K562 (cell line): ENCODE measurements at regions not wholly inside any gene's neighbourhood (a gene's known extent, or its start where the extent isn't known, plus 50 kb on each side); places are given as distances from the start of the nearest gene placed in this dataset.

Source experiments
- ATAC-seq: fragments of 200-7000 bp; cut with Tn5 transposase; 3 replicates; pipeline ENCODE4 v1.9.1; 2020; ENCODE audit warnings: moderate library complexity
- BruUV-seq: library from RNA; stranded (reverse); fragments of 400-500 nt; replicated peaks from 2 replicates; lab custom pipeline; 2021; lab: Mats Ljungman, UMichigan
- CTCF ChIA-PET: fragments of 300-600 bp; formaldehyde crosslinking; extraction: SDS; loops from one replicate; lab custom pipeline; 2021; ENCODE audit warnings: low intra/inter-chr PET ratio; lab: Yijun Ruan, JAX
- POLR2A ChIA-PET: fragments of 300-600, 350-650 bp; sonication (Branson Sonifier 250); formaldehyde crosslinking; extraction: SDS; loops from one replicate; lab custom pipeline; 2021; ENCODE audit warnings: antibody characterized with exemption, inconsistent platforms; lab: Yijun Ruan, JAX
- DNase-seq, 4 experiments: peaks; one replicate each; pipeline versions ENCODE4 v3.0.0 to v3.0.0-alpha.2; 2011 to 2018; ENCODE audit warnings: low spot score in 3 of 4, mixed read lengths in 3 of 4; ENCODE audit errors: extremely low read depth in 1 of 4
- FAIRE-seq: peaks from 2 replicates; lab custom pipeline; 2011; peaks lifted over from hg19 to GRCh38; lab: Jason Lieb, UNC
- H2AFZ ChIP-seq: 2 replicates; pipeline ENCODE4 v1.6.0; 2011; ENCODE audit warnings: low read depth, low read length, control low read depth, inconsistent platforms
- H3K27ac ChIP-seq: fragments of 200-600 bp; 3 replicates; pipeline ENCODE4 v1.8.0; 2011; ENCODE audit warnings: low read depth, mild to moderate bottlenecking, control low read depth, inconsistent platforms, low read length, moderate library complexity, mixed read lengths; ENCODE audit errors: extremely low read depth
- H3K27me3 ChIP-seq, 2 experiments: fragments of 300-600 bp in 1 of 2; 2 replicates in 1 of 2; 3 replicates in 1 of 2; pipeline versions ENCODE4 v1.6.0 to v1.8.0; 2011; ENCODE audit warnings: inconsistent platforms in 2 of 2, low read length in 2 of 2, mild to moderate bottlenecking in 1 of 2, mixed read lengths in 1 of 2, moderate library complexity in 1 of 2; ENCODE audit not compliant: control insufficient read depth in 2 of 2, insufficient read depth in 2 of 2
- H3K36me3 ChIP-seq: fragments of 300-600 bp; 3 replicates; pipeline ENCODE4 v1.8.0; 2011; ENCODE audit warnings: mild to moderate bottlenecking, low read length, inconsistent platforms; ENCODE audit not compliant: control insufficient read depth, insufficient read depth
- H3K4me1 ChIP-seq, 2 experiments: fragments of 200-600 bp in 1 of 2; replicated peaks in 1 of 2; 2 replicates in 1 of 2; 3 replicates in 1 of 2; pipeline versions ENCODE4 v1.5.1 to v1.8.0; 2011; ENCODE audit warnings: inconsistent platforms in 2 of 2, low read length in 2 of 2, mild to moderate bottlenecking in 1 of 2, mixed read lengths in 1 of 2, moderate library complexity in 1 of 2; ENCODE audit not compliant: control insufficient read depth in 2 of 2, insufficient read depth in 2 of 2
- H3K4me2 ChIP-seq: 2 replicates; pipeline ENCODE4 v1.6.1; 2011; ENCODE audit warnings: low read length, control low read depth, inconsistent platforms, mixed read lengths; ENCODE audit not compliant: insufficient read depth
- H3K4me3 ChIP-seq: fragments of 200-600 bp; sonication (generic), shearing (Covaris generic); 2 replicates; pipeline ENCODE4 v1.5.1; 2016; ENCODE audit warnings: control low read depth, inconsistent platforms
- H3K79me2 ChIP-seq: fragments of 200-600 bp; 3 replicates; pipeline ENCODE4 v1.8.0; 2011; ENCODE audit warnings: low read length, inconsistent platforms; ENCODE audit not compliant: control insufficient read depth, insufficient read depth
- H3K9ac ChIP-seq, 2 experiments: 2 replicates each; pipeline versions ENCODE4 v1.6.0 to v1.6.1; 2011; ENCODE audit warnings: low read depth in 2 of 2, low read length in 2 of 2, control low read depth in 1 of 2, inconsistent platforms in 1 of 2, mild to moderate bottlenecking in 1 of 2, mixed read lengths in 1 of 2; ENCODE audit not compliant: insufficient read depth in 1 of 2
- H3K9me1 ChIP-seq: one replicate; pipeline ENCODE4 v1.6.0; 2011; ENCODE audit warnings: inconsistent platforms, mild to moderate bottlenecking, low read length, moderate library complexity; ENCODE audit not compliant: control insufficient read depth, insufficient read depth
- H3K9me3 ChIP-seq: replicated peaks from 2 replicates; pipeline ENCODE4 v1.5.1; 2011; ENCODE audit warnings: low read depth, low read length, inconsistent platforms; ENCODE audit not compliant: control insufficient read depth, insufficient read depth
- H4K20me1 ChIP-seq: replicated peaks from 2 replicates; pipeline ENCODE4 v1.6.1; 2011; ENCODE audit warnings: low read length, inconsistent platforms, mixed read lengths; ENCODE audit not compliant: control insufficient read depth, insufficient read depth
- AFF4 ChIP-seq: sonication (generic); formaldehyde crosslinking; IDR thresholded peaks from 2 replicates; pipeline ENCODE4 v1.8.0; 2023; ENCODE audit warnings: mild to moderate bottlenecking, missing genetic modification reagents
- BMI1 ChIP-seq: fragments of 150-350 bp; IDR thresholded peaks from 2 replicates; pipeline ENCODE4 v1.6.1; 2014; ENCODE audit warnings: low read length
- BRF2 ChIP-seq: IDR thresholded peaks from 3 replicates; pipeline ENCODE4 v1.6.1; 2011; ENCODE audit warnings: borderline replicate concordance, mild to moderate bottlenecking; ENCODE audit not compliant: insufficient read length, insufficient read depth
- LARP7 ChIP-seq: fragments of 450-650 bp; IDR thresholded peaks from 2 replicates; pipeline ENCODE4 v1.6.1; 2016
- PHB ChIP-seq: fragments of 250-450 bp; sonication (Bioruptor Pico); IDR thresholded peaks from 2 replicates; pipeline ENCODE4 v1.5.0; 2021
- SMARCC2 ChIP-seq: fragments of 450-650 bp; IDR thresholded peaks from 2 replicates; pipeline ENCODE4 v1.6.1; 2017; ENCODE audit warnings: antibody characterized with exemption, moderate library complexity, mild to moderate bottlenecking, low read depth
- SREBF2 ChIP-seq: sonication (generic); formaldehyde crosslinking; IDR thresholded peaks from 2 replicates; pipeline ENCODE4 v1.4.0; 2020; ENCODE audit warnings: mild to moderate bottlenecking, missing genetic modification reagents
- U2AF1 ChIP-seq: fragments of 200-400 bp; formaldehyde crosslinking; optimal IDR thresholded peaks from 2 replicates; pipeline ENCODE3; 2017; ENCODE audit warnings: mild to moderate bottlenecking, low read depth, low read length, moderate library complexity
- WGBS: fragments of 100-300 bp; shearing (Covaris generic); methylation state at CpG from one replicate; pipeline ENCODE4 v1.1.6; 2016; ENCODE audit warnings: low coverage, mixed read lengths; ENCODE audit not compliant: insufficient coverage; ENCODE audit errors: missing lambda C conversion rate; 5-methylcytosine and 5-hydroxymethylcytosine counted together
- in situ Hi-C: fragments of 300-500 bp; cut with MboI; formaldehyde crosslinking; loops from 4 replicates; pipeline ENCODE4 v1.15.0; 2018; ENCODE audit warnings: inconsistent platforms, mixed read lengths
- intact Hi-C: fragments of 100-400 bp; cut with micrococcal nuclease; formaldehyde crosslinking; loops from 2 replicates; pipeline ENCODE4 v1.14.2; 2022
- TF ChIP-seq, protein P1 (sequence below): fragments of 450-650 bp; IDR thresholded peaks from one replicate; pipeline ENCODE4 v1.6.1; 2018; ENCODE audit warnings: mild to moderate bottlenecking, moderate library complexity; ENCODE audit not compliant: partially characterized antibody

DNA sequence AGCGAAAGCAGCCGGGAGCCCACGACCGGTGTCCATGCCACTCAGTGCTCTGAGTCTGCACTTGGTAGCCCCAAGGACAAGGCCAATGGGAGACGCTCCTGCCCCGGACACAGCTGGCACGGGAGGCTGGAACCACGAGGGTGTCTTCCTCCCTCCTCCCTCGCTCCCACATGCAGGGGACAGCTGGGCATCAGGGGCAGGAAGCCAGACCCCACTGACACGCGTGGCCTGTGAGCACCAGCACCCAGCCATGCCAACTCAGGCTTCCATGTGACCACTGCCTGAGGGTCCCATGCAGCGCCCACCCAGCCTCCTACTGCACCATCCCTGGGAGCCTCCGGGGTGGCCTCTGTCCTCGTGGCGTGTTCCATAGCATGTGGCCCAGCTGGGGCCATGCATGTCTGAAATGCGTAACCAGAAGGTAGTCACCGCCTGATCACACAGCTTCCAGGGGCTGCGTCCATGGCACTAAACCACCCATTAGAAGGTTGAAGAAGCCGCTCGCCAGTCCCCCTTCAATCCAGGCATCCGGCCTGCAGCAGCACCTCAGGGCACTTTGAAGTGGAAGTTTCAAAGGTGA is 323.2 kb upstream of the SALL3 start (continued):
- TF ChIP-seq AFF4 (CRISPR knock-in tag): no peak
- TF ChIP-seq LARP7: no peak
- TF ChIP-seq SREBF2 (CRISPR knock-in tag): no peak

DNA sequence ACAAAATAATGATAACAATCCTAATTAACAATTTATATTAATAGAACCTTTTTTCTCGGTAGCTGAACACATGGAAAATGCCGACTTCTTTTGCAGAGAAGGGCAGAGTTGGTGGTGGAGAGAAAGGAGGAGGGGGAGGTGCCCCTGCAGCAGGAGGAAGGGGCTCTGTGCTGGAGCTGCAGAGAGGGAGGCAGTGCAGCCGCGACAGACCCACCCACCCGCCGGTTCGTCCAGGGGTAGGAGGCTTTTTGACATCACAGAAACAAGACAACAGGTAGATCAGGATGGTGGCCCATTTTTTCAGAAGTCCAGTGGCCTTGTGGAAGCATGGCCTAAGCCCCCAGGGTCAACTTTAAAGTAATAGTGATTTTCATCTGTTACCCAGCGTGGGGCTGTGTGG is 321.1 kb upstream of the SALL3 start:
- no peaks in the 10 kb centered on the region for H3K9me3 ChIP-seq
- no peak overlapping the region for H3K9ac ChIP-seq
- peaks cover 0 to 6% of the 10 kb centered on the region in 2 experiments; a peak in 1 of 5 replicates for H3K27me3 ChIP-seq
- H3K79me2 ChIP-seq: no peaks in the 10 kb centered on the region
- no peak overlapping the region for H3K4me2 ChIP-seq
- in situ Hi-C loops: no loop called here
- no peak overlapping the region for H2AFZ ChIP-seq
- H4K20me1 ChIP-seq: no peaks in the 10 kb centered on the region
- ATAC-seq (no peak), DNase-seq (no peak), FAIRE-seq (no peak)
- no peaks in the 10 kb centered on the region for H3K4me1 ChIP-seq
- H3K9me1 ChIP-seq: no peaks in the 10 kb centered on the region
- BruUV-seq: no TSS peak
- WGBS: 0% methylated on average over 7 of the region's 8 CpGs
- POLR2A ChIA-PET: no interaction called here
- no peak for TF ChIP-seq SMARCC2
- no peak for TF ChIP-seq PHB (CRISPR knock-in tag)
- TF ChIP-seq LARP7: no peak
- TF ChIP-seq, protein P1, sequence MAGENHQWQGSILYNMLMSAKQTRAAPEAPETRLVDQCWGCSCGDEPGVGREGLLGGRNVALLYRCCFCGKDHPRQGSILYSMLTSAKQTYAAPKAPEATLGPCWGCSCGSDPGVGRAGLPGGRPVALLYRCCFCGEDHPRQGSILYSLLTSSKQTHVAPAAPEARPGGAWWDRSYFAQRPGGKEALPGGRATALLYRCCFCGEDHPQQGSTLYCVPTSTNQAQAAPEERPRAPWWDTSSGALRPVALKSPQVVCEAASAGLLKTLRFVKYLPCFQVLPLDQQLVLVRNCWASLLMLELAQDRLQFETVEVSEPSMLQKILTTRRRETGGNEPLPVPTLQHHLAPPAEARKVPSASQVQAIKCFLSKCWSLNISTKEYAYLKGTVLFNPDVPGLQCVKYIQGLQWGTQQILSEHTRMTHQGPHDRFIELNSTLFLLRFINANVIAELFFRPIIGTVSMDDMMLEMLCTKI: no peak
- TF ChIP-seq BMI1: no peak
- TF ChIP-seq U2AF1: no peak
- TF ChIP-seq BRF2: no peak
- H3K36me3 ChIP-seq: no peaks in the 10 kb centered on the region
- H3K4me3 ChIP-seq: no peak overlapping the region
- intact Hi-C loops: no loop called here
- no peak overlapping the region for H3K27ac ChIP-seq
- CTCF ChIA-PET: no interaction called here
